Natural killer cell (primary cell): ENCODE measurements at regions not wholly inside any gene's neighbourhood (a gene's known extent, or its start where the extent isn't known, plus 50 kb on each side); places are given as distances from the start of the nearest gene placed in this dataset.

Source experiments
- ATAC-seq, 3 donors: fragments of 150-1000 bp in 2 of 3; fragments of 200-7000 bp in 1 of 3; cut with Tn5 transposase; 1 replicate in 1 of 3; 2 replicates in 2 of 3; pipeline ENCODE4 v1.10.0; 2021; ENCODE audit warnings: mild to moderate bottlenecking in 2 of 3, moderate library complexity in 2 of 3
- DNase-seq, 2 donors: peaks; one replicate each; pipeline versions ENCODE4 v3.0.0 to v3.0.0-alpha.2; 2013 to 2021; ENCODE audit warnings: mixed read lengths in 1 of 2
- H3K27ac ChIP-seq: one replicate; pipeline ENCODE4 v1.5.1; 2013; ENCODE audit warnings: mild to moderate bottlenecking, low read length
- H3K27me3 ChIP-seq: one replicate; pipeline ENCODE4 v1.6.1; 2013; ENCODE audit warnings: low read length; ENCODE audit not compliant: control insufficient read depth, insufficient read depth
- H3K36me3 ChIP-seq: one replicate; pipeline ENCODE4 v1.6.1; 2013; ENCODE audit warnings: low read length; ENCODE audit not compliant: control insufficient read depth, insufficient read depth
- H3K4me1 ChIP-seq: one replicate; pipeline ENCODE4 v1.6.1; 2013; ENCODE audit warnings: low read length; ENCODE audit not compliant: control insufficient read depth, insufficient read depth
- H3K4me3 ChIP-seq: one replicate; pipeline ENCODE4 v1.5.1; 2013; ENCODE audit warnings: low read length
- H3K9me3 ChIP-seq: one replicate; pipeline ENCODE4 v1.6.1; 2013; ENCODE audit warnings: low read length; ENCODE audit not compliant: control insufficient read depth, insufficient read depth
- H3K27ac Mint-ChIP-seq, 2 donors: one replicate each; pipeline ENCODE4 v1.8.0; 2022; ENCODE audit warnings: mild to moderate bottlenecking in 2 of 2, mixed read lengths in 2 of 2, moderate library complexity in 1 of 2
- H3K27me3 Mint-ChIP-seq, 2 donors: one replicate each; pipeline ENCODE4 v1.8.0; 2022; ENCODE audit warnings: low read depth in 2 of 2, mixed read lengths in 2 of 2
- H3K36me3 Mint-ChIP-seq: one replicate; pipeline ENCODE4 v1.8.0; 2022; ENCODE audit warnings: mixed read lengths
- H3K4me1 Mint-ChIP-seq, 2 donors: one replicate each; pipeline ENCODE4 v1.8.0; 2022; ENCODE audit warnings: mixed read lengths in 2 of 2
- H3K4me3 Mint-ChIP-seq: one replicate; pipeline ENCODE4 v1.8.0; 2022; ENCODE audit warnings: mild to moderate bottlenecking, moderate library complexity, mixed read lengths
- H3K9me3 Mint-ChIP-seq, 2 donors: one replicate each; pipeline ENCODE4 v1.8.0; 2022; ENCODE audit warnings: mixed read lengths in 2 of 2
- CTCF ChIP-seq: fragments of 200-600 bp; IDR thresholded peaks from one replicate; pipeline ENCODE4 v1.8.0; 2022; ENCODE audit warnings: antibody characterized with exemption
- WGBS: methylation state at CpG from one replicate; pipeline ENCODE4 v1.1.7; 2013; ENCODE audit warnings: missing lambda C conversion rate; ENCODE audit not compliant: insufficient coverage; 5-methylcytosine and 5-hydroxymethylcytosine counted together
- intact Hi-C: fragments of 100-400 bp; cut with micrococcal nuclease; formaldehyde crosslinking; loops from one replicate; pipeline ENCODE4 v1.14.2; 2022

GRCh38 chr13:104900191-104900817 is 1635.2 kb downstream of the EFNB2 start:
- peaks cover 0 to 2% of the 10 kb centered on the region in 2 donors for H3K9me3 Mint-ChIP-seq
- no peak for TF ChIP-seq CTCF
- H3K36me3 Mint-ChIP-seq: no peaks in the 10 kb centered on the region
- Histone ChIP-seq H3K27me3 (no peaks in the 10 kb centered on the region), H3K9me3 (no peaks in the 10 kb centered on the region), H3K27ac (no peak overlapping the region), H3K4me1 (no peaks in the 10 kb centered on the region), H3K4me3 (no peak overlapping the region), H3K36me3 (no peaks in the 10 kb centered on the region)
- intact Hi-C loops: no loop called here
- ATAC-seq (no peak), DNase-seq (no peak)
- H3K27me3 Mint-ChIP-seq: peaks cover 0 to 2% of the 10 kb centered on the region in 2 donors
- H3K27ac Mint-ChIP-seq: no peak overlapping the region
- H3K4me3 Mint-ChIP-seq: no peak overlapping the region
- WGBS: no CpG with 5 or more reads among the region's 1 CpG
- no peaks in the 10 kb centered on the region for H3K4me1 Mint-ChIP-seq

- H3K4me1 ChIP-seq: no peaks in the 10 kb centered on the region
- Mint-ChIP-seq H3K4me1 (no peaks in the 10 kb centered on the region), H3K27me3 (peaks cover 0 to under 1% of the 10 kb centered on the region in 2 donors), H3K9me3 (peaks cover 0 to 2% of the 10 kb centered on the region in 2 donors), H3K36me3 (no peaks in the 10 kb centered on the region), H3K27ac (no peak overlapping the region), H3K4me3 (no peak overlapping the region)
- no peaks in the 10 kb centered on the region for H3K27me3 ChIP-seq
- WGBS: 86% methylated on average over 3 of the region's 3 CpGs
- no peak for ATAC-seq
- no peaks in the 10 kb centered on the region for H3K9me3 ChIP-seq
- intact Hi-C loops: no loop called here
- no peak for DNase-seq
- TF ChIP-seq CTCF: no peak
- no peak overlapping the region for H3K4me3 ChIP-seq
- H3K36me3 ChIP-seq: no peaks in the 10 kb centered on the region
- no peak overlapping the region for H3K27ac ChIP-seq
Observed at GRCh38 chr13:104898484-104898883, 1637.0 kb downstream of the EFNB2 start.

- no peak overlapping the region for H3K4me3 Mint-ChIP-seq
- H3K4me3 ChIP-seq: no peak overlapping the region
- ATAC-seq (no peak), DNase-seq (no peak)
- no peak overlapping the region for H3K27ac Mint-ChIP-seq
- TF ChIP-seq CTCF: no peak
- no peaks in the 10 kb centered on the region for H3K9me3 ChIP-seq
- intact Hi-C loops: no loop called here
- no peak overlapping the region for H3K27ac ChIP-seq
- H3K27me3 ChIP-seq: no peaks in the 10 kb centered on the region
- 83% methylated on average over 1 of the region's 1 CpG for WGBS
- no peaks in the 10 kb centered on the region for H3K27me3 Mint-ChIP-seq
- peaks cover 0 to 2% of the 10 kb centered on the region in 2 donors for H3K9me3 Mint-ChIP-seq
- H3K36me3 ChIP-seq: no peaks in the 10 kb centered on the region
- no peaks in the 10 kb centered on the region for H3K4me1 Mint-ChIP-seq
- no peaks in the 10 kb centered on the region for H3K36me3 Mint-ChIP-seq
- no peaks in the 10 kb centered on the region for H3K4me1 ChIP-seq
Observed at GRCh38 chr13:104895521-104895920, 1639.9 kb downstream of the EFNB2 start.
